SIG-M5 treated with dmso at 0.1 percent for 504 hours (cell line): ENCODE measurements at regions not wholly inside any gene's neighbourhood (a gene's known extent, or its start where the extent isn't known, plus 50 kb on each side); places are given as distances from the start of the nearest gene placed in this dataset.
A peak's percentile ranks its signal among the peaks of the same experiment; 100 is the strongest.

Source experiments
- DNase-seq: peaks from one replicate; lab custom pipeline; 2025; ENCODE audit not compliant: unreplicated experiment; lab: John Stamatoyannopoulos, UW

DNA sequence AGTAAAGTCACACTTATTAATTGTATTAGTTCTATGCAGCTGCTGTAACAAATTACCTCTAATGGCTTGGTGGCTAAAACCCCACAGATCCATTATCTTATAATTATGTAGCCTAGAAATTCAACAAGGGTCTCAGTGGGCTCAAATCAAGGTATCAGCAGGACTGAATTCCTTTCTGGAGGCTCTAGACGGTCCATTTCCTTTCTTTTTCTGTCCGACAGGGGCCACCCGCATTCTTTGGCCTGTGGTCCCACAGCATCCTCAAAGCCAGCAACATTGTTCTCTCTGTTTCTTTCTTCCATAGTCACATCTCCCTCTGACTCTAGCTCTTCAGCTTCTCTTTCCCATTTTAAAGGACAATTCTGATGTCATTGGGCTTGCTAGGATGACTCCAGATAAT lies 276.3 kb upstream of the ZNF717 start:
- no peak for DNase-seq

GRCh38 chr3:76063019-76063418 lies 277.7 kb upstream of the ZNF717 start:
- no peak for DNase-seq

- DNase-seq: no peak
Measured at GRCh38 chr3:76063811-76064210, 278.5 kb upstream of the ZNF717 start.

- DNase-seq: no peak
Measured at GRCh38 chr3:76065964-76066363, 280.6 kb upstream of the ZNF717 start.

DNA sequence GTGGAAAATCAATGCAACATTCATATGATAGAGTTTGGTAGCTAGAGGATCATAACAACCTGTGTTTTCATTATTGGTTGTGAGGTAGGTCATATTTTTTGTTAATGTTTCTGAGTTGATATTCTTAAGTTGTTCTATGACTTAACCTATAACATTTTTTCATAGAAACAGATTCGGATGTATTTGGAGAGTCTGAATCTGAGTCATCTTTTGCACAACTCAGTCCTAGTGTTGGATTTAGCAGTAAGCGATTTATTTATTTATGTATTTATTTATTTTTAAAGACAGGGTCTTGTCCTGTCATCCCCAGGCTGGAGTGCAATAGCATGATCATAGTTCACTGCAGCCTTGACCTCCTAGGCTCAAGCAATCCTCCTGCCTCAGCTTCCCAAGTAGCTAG lies 292.8 kb upstream of the ZNF717 start:
- no peak for DNase-seq

GRCh38 chr3:76083992-76084391 lies 298.6 kb upstream of the ZNF717 start:
- DNase-seq: no peak

DNA sequence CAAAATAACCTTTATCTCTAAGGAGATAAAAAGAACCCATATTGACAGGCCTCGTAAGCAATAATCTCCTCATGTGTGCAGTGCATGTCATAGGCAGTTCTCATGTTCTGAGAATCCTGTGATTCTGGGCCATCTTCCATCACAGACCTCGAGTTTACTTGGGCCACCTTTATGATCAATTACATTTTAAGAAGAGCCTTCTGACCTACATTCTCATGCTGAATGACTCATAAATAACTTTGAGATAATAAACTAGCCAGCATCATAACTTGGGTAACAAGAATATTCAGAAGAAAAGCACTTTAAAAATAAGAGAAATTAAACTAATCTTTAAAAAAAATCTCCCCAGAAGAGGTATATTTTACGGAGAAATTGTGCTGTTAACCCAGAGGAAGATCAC lies 310.7 kb upstream of the ZNF717 start:
- no peak for DNase-seq

DNA sequence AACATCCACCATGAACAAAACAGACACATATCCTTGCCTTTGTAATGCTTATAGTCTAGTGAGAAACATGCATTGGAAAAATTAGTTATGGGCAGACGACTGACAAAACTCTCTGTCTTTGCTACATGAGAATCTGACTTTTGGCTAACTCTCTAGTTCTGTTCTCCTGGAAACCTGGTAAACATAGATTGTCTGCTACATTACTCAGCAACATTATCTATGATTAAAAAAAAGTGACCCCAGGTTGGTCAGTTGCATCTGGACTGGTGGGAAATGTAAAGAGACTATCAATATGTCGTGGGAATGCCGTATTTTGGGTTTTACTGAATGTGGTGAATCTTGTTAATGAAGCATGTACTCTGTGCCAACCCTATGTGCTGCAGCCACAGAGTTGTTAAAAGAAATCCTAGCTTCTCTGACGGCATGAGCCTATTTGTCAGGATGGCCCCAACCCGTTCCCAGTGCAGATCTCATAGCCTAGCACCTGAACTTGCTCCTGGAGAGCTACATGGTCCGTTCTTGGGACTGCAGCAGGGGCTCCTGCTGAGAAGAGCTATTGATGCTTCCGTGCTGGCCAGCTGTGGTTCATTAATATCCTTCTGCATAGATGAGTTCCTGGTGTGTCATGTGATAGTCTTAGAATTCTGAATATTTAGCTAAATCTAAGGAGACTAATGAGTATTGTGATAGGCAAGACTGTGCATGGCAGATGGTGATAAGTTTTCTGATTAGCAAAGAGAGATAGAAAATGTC lies 311.7 kb upstream of the ZNF717 start:
- no peak for DNase-seq

- no peak for DNase-seq
Measured at GRCh38 chr3:76097589-76097969, 312.2 kb upstream of the ZNF717 start.

DNA sequence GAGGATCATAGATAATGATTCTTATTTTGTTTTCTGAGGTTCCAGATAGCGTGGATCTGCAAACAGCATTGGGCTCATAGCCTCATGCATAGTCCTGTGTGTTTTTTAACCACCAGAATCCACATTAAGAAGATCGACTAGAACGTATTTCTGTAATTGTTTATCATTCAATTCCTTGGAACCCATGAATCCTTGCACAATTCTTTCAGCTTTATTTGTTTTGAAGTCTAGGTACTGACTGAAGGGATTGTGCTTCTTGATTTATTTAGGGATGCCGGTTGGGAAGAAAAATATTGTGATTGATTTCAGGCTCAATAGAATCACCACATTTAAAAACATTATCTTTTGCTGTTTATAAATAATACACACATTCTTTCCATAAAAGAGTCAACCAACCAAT lies 314.6 kb upstream of the ZNF717 start:
- no peak for DNase-seq

GRCh38 chr3:76107935-76108570 lies 322.7 kb upstream of the ZNF717 start:
- DNase-seq: peak; percentile 50

DNA sequence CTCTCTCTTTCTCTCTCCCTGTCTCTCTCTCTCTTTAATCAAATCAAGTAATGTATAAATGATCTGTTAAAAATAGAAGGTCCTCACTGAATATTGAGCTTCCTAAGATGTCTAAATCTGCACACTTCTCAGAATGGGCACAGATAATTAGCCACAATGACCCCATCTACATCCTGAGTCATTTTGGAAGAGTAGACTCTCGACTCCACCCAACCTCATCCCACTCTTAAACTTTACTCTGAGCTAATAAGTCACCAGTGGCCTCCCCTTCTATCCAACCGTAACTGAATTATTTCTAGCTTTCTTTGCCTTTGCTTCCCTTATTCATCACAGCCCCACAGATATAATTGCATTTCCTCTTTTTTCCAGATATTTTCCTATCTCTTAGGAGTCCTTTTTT lies 326.5 kb upstream of the ZNF717 start:
- DNase-seq: no peak

DNA sequence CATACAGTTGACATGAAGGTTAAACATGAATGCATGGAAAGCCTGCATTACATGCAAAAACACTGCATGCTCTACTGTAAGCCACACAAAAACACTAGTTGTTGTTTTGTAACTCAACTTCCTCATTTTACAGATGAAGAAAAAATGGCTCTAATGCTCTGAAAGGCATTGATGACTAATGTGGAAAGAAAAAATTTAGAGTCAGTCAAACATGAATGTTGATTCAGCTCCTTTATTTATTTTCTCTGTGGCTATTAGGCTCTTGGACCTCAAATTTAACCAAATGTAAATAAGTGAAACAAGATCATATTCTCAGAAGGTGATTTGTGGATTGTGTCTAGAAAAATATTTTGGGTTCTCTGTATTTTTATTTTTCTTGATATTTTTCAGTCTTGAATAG lies 336.7 kb upstream of the ZNF717 start:
- DNase-seq: peak; percentile 6

DNA sequence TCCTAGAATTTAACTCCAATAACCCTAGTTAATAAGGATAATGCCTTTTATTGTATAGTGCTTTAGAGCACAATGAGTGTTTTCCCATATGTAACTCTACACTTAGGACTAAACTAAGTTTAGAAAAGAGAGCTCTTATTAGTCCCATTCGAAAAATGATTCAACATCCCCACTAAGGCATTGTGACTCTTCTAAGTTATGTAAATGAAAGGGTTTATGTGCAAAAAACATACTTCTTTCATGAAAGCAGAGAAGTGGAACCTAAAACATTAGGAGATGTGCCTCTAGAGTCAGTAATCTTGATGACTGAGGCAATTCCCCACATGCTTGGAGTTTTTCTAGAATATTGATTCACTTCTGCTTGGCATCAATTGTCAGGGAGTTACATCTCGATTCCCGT lies 344.1 kb upstream of the ZNF717 start:
- no peak for DNase-seq

DNA sequence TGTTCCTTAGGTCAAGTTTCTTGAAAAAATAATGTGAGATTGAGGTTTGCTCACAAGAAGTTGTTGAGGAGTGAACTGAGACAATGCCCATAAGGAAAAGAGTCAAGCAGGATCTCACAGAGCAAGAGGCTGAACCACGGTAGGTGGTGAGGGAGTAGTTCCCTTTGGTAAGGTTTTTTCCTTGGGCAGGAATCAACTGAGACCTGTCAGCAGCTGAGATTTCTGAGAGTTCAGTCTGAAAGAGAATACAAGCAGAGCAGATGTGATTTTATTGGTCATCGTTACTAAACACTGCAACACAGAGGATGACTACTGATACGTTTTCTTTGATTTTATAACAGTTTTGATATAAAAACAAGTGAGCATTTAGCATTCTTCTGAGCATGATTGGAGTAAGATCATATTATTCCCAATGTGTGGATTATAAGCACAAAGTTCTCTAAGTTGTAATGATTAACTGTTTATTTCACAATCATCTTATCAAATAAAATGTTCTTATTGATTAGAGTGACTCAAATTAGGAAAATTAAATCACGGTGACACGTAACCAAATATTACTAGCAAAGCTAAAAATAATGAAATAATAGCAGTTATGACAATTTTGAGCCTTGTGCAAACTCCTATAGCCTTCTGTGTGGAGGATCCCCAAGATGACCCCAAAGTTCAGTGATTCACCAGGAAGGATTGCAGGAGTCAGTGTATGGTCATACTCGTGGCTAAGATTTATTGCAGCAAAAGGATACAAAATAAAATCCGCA lies 346.2 kb upstream of the ZNF717 start:
- no peak for DNase-seq

- no peak for DNase-seq
Measured at GRCh38 chr3:76132154-76132470, 346.8 kb upstream of the ZNF717 start.

- DNase-seq: no peak
Measured at GRCh38 chr3:76134166-76134565, 348.8 kb upstream of the ZNF717 start.

DNA sequence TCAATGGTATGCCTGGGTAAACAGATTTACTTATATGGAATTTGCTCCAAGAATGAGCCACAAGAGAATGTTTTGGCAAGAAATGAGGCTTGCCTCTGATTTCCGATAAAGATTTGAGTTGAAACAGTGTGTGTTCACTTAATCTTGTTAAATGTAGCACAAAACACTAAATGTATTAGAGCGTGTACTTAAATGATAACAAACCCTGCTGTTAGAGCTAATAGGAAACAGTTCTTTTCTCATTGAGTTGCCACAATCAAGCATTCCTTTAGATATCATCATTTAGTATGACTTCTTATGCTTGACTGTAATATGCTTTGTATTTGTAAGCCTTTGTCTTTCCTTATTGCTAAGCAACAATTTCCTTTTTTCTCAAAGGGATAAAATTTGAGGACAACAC lies 353.6 kb upstream of the ZNF717 start:
- no peak for DNase-seq

DNA sequence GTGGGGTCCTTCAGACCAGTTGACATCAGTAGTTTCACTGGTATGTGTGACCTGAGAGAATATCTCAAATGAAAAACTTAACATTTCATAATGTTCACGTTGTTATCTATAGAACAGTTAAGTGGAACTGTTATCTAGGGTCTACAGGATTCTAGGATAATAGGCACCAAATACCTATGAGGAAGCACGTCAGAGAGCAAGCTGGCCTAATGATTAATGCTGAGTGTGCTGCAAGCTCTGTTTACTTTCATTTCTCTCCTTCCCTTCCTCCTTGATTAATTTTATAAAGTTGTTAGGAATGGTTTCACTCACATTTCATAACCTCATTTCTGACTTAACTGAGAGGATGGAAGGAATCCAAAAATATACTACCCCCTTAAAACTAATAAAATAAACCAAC lies 362.5 kb upstream of the ZNF717 start:
- no peak for DNase-seq

DNA sequence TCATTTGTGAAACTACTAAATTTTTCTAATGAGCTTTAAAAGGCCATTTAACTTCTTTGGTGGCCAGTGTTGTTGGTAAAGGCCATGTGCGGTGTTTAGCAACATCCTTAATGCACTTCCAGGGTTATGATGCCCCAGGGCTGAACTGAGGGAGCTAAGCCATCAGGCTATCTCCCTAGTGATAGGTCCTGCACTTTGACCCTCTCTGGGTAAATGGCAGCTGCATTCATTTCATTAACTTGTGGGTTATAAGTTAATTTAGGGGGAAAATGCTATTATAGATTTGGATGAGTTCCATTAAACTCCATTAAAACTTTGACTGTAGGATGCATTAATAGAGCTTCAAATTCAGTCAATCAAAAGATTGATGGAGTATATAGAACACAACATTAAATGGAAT lies 366.7 kb upstream of the ZNF717 start:
- DNase-seq: no peak

DNA sequence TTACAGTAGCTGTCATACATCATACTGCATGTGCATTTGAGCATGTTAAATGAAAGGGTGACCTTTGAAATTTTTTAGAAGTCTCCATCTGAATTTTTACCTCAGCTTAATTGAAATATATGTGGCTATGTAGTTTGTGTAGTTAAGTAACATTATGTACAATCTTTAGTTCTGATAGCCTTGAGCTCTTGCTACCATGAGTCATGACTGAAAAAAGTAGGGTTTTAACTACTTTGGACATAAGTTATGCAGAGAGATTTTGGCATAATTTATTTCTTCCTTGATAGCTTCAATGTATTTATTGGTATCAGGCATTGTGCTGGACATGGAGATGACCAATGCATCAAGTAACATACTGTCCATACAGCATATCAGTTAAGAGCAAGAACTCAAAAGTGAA lies 376.5 kb upstream of the ZNF717 start:
- DNase-seq: no peak

GRCh38 chr3:76171647-76172046 lies 386.3 kb upstream of the ZNF717 start:
- no peak for DNase-seq
